GF-D8 (cell line): ENCODE measurements at regions not wholly inside any gene's neighbourhood (a gene's known extent, or its start where the extent isn't known, plus 50 kb on each side); places are given as distances from the start of the nearest gene placed in this dataset.
"Not testable (repeated sequence)": the region's sequence is repeated elsewhere in the genome, so short reads cannot be mapped to it uniquely, and the experiment has no call there.

Source experiments
- DNase-seq: peaks from one replicate; lab custom pipeline; 2025; lab: John Stamatoyannopoulos, UW

DNA sequence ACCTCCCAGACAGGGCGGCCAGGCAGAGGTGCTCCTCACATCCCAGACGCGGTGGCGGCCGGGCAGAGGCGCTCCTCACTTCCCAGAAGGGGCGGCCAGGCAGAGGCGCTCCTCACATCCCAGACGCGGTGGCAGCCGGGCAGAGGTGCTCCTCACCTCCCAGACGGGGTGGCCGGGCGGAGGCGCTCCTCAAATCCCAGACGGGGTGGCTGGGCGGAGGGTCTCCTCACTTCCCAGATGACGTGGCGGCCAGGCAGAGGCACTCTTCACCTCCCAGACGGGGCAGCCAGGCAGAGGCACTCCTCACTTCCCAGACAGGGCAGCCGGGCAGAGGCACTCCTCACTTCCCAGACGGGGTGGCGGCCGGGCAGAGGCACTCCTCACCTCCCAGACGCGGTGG is 247.7 kb upstream of the USP9Y start:
- DNase-seq, result not testable (repeated sequence)

DNA sequence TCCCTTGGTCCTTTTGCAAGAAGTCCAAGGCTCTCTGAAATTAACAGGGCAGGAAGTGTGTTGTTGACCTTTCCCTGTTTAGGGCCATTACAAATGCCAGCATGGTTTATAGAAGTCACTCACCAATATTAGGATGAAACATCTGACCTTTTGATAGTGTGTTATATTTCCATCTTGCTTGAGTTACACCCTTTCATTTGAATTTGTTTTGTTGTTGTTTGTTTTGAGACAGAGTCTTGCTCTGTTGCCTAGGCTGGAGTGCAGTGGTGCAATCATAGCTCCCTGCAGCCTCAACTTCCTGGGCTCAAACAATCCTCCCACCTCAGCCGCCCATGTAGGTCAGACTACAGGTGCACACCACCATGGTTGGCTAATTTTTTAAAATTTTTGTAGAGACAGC is 241.1 kb upstream of the USP9Y start:
- DNase-seq, result no peak

DNA sequence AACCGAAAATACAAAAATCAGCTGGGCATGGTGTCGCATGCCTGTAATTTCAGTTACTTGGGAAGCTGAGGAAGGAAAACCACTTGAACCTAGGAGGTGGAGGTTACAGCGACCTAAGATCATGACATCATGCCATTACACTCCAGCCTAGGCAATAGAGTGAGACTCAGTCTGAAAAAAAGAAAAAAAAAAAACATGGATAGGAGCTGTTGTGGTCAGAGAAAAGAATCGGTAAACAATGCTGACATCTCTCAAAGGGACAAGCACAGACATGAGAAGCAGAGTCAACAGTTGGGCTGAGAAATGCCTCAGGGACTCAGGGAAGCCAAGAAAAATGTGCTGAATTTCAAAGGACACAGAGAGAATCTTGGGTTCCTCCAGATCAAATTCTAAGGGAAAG is 236.9 kb upstream of the USP9Y start:
- DNase-seq, result no peak

DNA sequence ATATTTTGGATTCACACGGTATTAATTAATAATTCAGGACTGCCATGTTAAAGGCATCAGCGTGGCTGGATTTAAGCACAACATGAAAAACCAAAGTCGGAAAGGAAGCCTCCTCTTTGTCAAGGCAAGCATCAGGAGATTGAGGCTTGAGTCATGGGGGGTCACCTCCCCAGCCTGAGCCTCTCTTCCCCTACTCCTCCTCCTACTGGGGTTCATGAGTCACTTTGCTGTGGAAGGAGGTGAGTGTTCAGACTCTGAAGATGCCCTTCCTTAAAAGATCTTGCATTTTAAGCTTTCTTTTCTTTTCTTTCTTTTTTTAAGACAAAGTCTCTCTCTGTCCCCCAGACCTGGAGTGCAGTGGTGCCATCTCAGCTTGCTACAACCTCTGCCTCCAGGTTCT is 235.3 kb upstream of the USP9Y start:
- DNase-seq, result no peak

DNA sequence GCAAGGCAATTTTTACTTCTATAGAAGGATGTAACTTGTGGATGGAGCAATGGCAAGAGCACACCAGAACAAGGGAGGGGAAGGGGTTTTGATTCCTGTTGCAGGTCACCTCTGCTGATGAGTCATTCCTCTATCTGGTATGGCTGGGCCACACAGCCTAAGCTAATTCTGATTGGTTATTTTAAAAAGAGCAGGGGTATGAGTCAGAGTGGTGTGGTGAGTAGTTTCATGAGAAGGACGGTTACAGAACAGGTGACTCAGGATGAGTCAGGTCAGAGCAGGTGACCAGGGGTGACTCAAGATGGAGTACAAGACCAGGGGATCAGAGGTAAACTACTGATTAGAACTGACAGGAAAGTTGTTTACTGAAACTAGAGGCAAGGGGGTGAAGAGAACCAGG is 231.9 kb upstream of the USP9Y start:
- no peak for DNase-seq

DNA sequence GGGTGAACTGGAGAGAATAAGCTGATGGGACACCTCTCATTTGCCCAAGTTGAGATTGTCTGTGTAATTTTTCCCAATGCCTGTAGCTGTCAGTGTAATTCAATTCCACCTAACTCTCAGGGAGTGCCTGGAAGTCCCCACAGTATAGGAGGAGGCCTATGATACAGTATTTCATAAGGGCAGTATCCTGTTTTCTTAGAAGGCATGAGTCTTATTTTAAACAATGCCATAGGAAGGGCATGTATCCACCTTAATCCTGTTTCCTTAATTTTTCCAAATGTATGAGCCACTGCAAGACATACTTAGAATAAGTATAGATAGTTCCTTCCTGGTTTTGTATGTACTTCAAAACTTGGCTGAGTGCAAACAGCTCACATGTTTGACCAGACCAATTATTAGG is 226.6 kb upstream of the USP9Y start:
- no peak for DNase-seq

DNA sequence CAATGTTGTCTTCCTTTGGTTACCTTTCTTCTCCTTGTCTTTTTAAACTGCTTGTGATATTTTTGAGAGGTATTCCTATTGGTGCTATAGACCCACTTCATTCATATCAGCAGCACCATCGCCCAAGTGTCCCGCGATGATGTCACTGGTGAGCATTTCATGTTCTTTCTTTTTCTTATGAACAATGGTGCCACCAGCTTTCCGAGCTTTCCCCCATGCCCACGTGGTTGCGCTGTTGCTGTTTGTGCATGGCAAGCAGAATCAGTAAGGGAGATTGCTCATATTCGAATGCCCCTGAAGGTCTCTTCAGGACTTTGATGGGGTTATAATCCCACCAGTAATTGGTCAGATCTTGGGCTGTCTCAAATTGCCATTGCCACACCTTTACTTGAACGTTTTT is 221.6 kb upstream of the USP9Y start:
- no peak for DNase-seq

DNA sequence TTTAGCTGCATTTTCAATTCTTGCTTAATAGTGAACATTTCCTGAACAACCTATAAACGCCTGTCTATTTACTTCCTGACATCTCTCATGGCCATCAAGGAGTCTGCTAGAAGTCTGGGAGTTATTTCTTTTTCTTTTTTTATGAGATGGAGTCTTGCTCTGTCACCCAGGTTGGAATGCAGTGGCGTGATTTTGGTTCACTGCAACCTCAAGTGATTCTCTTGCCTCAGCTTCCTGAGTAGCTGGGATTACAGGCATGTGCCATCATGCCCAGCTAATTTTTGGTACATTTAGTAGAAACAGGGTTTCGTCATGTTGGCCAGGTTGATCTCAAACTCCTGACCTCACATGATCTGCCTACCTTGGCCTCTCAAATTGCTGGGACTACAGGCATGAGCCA is 217.6 kb upstream of the USP9Y start:
- no peak for DNase-seq

DNA sequence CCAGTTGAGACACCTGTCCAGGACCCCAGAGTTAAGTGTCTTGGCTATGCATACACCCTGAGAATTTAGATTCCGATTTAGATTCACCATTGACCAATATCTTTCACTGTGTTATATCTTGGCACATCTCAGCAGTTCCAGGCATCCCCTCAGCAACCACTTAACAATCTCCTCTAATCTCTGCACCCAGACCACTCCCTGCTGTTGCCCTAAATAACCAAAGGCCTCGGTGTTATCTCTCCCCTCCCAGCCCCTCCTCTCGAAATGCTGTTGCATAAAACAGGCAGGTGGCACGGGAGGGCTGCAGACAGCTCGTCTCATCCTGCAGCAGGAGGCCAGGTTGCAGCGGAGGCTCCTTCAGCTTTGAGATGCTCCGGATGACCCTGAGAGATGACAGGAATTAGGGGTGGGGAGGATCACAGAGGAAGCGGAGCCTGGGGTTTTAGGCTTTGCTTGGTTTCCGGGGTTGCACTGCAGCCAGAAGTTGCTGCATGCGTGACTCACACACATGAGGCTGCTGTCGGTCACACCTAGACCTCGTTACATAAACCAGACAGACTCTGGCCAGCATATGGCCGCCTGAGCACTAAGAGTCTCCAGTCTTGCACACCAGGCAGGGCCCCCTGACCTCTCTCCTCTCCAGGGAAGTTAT is 210.3 kb upstream of the USP9Y start:
- DNase-seq, result no peak

DNA sequence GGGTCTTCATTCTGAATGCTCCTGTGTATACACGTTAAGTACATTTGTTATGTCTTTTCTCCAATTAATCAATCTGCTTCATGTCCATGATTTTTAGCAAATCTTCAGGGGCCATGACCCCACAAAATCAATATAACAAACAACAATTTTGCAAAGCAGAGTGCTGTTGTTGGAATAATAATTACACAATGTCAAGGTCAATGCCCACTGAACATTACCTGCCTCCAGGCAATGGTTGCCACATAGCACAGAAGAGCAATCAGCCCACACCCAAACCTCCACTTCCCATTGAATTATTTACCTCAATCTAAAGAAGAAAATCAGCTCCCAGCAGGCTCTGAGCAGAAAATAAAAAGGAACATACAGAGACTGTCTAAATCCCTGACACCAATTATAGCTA is 208.8 kb upstream of the USP9Y start:
- no peak for DNase-seq

DNA sequence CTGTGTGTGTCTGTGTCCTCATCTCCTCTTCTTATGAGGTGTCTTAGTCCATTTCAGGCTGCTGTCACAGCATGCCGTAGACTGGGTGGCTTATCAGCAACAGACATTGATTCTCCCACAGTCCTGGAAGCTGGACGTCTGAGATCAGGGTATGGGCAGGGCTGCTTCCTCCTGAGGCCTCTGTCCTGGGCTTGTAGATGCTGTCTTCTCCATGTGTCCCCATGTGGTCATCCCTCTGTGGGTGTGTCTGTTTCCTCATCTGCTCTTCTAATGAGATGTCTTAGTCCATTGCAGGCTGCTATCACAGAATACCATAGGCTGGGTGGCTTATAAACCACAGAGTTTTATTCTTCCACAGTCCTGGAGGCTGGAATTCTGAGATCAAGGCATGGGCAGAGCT is 205.0 kb upstream of the USP9Y start:
- no peak for DNase-seq

DNA sequence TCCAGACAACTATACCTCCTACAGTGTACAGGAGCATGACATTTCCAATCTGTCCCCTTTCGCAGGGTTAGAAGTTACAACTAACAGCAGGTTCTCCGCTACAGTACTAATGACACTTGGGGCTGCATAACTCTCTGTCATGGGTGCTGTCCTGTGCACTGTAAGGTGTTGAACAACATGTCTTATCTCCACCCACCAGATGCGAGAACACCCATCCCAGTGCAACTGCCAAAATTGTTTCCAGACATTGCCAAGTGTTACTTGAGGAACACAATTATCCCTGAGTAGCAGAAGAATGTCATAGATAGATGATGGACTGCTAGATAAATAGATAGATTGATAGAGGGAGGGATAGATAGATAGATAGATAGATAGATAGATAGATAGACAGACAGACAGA is 200.9 kb upstream of the USP9Y start:
- no peak for DNase-seq

DNA sequence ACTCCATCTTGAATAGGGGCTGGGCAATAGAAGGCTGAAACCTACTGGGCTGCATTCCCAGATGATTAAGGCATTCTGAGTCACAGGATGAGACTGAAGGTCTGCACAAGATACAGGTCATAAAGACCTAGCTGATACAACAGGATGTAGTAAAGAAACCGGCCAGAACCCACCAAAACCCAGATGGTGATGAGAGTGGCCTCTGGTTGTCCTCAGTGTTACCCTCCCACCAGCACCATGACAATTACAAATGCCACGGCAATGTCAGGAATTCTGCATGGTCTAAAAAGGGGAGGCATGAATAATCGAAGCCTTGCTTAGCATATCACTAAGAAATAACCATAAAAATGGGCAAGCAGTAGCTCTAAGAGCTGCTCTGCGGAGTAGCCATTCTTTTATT is 197.0 kb upstream of the USP9Y start:
- not testable (repeated sequence) for DNase-seq

DNA sequence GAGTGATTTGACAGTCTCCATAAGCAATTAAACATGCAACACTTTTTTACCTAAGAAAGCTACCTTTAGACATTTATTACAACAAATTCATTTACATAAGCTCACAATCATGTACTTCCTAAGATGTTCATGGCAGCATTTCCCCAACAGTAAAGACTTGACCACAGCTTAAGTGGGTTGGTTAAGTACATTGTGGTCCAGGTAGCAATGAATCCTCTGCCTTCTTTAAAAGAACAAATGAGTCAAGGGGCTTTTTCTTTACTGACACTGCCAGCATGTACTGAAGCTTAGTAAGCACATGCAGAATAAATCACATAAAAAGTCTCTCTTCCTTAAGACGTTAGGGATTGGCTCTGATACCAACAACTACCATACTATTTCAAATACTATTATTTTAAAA is 183.7 kb upstream of the USP9Y start:
- DNase-seq, result no peak

DNA sequence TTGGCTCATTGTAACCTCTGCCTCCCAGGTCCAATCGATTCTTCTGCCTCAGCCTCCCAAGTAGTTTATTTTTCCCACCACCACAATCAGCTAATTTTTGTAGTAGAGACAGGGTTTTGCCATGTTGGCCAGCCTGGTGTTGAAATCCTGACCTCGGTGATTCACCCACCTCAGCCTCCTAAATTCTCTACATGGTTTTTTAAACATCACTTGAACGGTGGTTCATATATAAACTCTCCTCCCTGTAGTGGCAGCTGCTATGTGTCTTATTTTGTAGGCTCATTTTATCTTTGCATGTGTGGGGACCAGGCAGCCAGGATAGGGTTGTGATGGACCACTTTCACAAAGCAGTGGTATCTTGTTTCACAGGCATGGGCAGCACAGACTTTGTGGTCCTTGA is 175.8 kb upstream of the USP9Y start:
- no peak for DNase-seq

DNA sequence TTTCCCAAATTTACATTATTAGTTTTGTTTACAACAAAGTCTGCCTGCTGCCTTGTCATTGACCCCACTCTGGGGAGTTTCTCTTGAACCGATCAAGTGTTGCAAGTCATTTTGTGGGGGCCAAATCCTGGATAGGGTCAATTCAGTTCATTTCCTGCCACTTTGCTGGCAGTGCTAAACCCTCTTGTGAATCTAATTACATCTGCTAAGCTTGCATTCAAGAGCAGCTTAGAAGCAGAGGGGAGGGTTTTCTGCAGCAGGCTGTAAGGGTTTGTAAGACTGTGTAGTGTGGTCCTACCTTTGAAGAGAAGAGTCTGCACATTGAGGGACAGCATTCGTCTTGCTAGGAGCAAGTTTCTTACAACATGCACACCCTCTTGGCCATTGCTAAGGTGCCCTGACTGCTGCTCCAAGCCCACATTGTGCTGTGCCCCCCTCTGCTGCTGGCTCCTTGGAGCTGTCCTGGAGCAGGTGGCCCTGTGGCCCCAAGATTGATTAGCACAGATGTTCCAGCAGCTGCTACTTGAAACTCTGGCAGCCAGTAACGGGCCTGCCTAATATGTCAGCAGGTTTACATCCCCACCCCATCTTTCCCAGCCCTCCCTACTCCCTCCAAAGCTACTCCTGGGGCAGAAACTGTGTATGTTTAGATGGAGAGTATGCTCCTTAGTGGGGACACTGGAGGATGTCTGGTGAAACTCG is 174.5 kb upstream of the USP9Y start:
- DNase-seq, result no peak

DNA sequence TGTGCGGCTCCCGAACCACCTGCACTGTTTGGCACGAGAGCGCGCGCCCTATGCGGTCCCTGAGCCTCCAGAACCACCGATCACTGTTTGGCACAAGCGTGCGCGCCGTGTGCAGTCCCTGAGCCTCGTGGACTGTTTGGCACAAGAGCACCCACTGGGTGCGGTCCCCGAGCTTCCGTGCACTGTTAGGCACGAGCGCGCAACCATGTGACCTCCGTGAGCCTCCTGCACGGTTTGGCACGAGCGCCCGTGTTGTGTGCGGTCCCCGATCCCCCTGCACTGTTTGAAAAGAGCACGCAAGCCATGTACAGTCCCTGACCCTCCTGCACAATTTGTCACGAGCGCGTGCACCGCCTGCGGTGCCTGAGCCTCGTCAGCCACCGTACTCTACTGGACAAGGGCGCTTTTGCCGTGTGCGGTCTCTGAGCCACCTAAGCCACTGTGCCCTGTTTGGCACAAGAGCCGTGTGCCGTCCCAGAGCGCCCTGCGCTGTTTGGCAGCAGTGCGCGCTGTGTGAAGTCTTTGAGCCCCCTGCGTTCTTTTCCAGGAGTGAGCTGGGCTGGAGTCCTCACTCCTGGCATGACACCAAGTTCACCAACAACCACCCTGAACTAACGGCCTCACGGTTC is 163.7 kb upstream of the USP9Y start:
- no peak for DNase-seq

DNA sequence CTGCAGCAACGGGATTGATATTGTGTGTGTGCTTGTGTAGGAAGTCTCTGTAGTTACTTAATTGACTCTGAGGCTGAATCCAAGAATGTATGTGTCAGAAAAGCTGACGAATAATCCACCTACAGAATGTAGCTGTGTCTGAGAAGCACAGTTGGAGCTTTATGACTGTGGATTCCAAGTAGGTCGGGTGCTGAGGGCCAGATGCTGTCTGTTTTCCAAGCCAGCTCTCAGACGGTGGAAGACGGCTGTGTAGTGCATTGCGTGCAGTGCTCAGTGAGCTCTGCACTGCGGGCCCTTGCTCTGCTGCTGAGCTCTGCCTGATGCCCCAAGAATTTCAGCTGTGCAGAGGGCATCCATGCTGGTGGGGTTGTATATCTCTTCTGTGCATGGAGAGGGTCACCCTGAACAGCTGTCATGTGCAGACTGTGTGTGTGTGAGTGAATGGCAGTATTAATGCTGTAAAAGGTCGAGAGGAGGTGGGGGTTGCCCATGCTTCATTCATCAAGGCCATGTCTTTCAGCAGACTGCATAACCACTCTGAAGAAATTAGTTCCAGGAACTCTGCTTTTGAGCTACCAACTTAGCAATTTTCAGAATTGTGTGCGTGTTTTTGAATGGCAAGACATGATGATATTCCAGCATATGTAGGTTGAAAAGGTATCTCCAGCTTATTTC is 154.1 kb upstream of the USP9Y start:
- no peak for DNase-seq

DNA sequence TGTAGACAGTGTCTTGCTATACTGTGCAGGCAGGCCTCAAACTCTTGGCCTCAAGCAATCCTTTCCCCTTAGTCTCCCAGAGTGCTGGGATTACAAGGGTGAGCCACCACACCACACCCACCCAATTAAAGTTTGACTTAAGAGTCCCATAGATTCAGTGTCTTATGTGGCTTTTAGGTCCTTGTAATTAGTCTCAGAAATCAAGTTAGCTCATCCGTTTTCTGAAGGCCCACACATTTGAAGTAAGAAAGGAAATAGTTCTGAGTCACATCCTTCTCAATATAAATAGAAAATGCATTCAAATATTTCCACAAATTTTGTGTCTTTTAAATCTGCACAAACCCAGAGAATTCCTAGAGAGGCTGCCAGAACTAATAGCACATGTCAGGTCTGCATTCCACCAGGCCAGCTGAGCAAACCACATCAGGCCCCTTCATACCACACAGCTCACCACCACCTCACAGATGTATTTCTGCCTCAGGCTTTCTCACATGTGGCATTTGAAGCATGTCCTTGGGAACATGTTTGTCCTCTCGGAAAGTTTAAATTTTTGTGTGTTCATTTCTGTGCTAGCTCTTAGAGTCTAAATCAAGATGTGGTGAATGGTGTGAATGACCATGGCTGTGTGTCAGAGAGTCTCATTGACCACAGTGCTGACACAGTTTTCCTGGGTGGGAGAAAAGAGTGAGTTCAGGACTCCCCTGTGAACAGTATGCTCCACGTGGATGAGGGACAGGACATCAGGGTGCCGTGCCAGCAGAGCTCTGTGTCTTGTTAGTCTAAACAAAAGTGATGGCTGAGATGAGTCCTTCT is 148.4 kb upstream of the USP9Y start:
- DNase-seq, result no peak

DNA sequence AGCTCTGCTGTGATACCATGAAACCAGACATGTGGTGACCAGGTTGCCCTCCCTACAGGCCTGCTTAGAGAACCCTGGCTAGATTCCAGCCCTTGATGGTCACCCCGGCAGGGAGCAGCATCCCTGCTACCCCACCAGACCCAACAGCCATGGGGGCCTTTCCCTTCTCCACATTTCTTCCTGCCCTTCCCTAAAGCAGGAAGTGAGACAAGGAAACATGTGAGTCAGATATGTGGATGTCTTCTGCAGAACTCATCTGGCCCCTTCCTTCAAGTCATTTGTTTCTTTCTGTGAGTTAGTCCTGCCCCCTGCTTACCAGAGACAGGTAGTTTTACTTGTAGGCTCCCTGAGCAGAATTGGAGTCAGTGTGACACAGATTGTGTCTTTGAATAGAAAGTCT is 147.1 kb upstream of the USP9Y start:
- DNase-seq, result no peak

DNA sequence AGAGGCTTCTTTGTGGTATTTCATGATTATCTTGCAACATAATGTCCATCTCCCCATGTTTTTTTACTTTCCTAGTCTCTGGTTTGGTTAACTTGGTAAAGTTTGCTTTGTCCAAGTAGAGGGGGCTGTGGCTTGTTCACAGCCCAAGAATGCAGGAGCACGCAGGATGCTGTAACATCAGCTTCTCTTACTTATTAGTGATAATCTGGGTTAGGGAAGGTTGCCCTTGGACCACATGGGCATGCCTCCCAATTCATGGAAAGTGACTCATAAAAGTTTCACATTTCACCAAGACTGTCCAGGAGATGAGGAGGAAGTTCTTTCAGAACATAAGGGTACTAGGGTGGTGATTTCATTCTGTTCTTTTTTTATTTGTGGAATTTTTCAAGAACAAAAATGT is 146.0 kb upstream of the USP9Y start:
- no peak for DNase-seq

DNA sequence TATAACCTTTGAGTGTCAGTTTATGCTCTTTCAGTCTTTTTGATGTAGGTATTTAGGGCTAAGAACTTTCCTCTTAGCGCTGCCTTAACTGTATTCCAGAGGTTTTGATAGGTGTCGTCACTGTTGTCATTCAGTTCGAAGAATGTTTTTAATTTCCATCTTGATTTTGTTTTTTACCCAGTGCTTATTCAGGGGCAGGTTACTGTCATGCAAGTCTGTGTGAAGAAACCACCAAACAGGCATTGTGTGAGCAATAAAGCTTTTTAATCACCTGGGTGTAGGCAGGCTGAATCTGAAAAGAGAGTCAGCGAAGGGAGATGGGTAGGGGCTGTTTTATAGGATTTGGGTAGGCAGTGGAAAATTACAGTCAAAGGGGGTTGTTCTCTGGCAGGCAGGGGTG is 142.0 kb upstream of the USP9Y start:
- no peak for DNase-seq
